Limb (tissue), 2 donors: ENCODE measurements at regions not wholly inside any gene's neighbourhood (a gene's known extent, or its start where the extent isn't known, plus 50 kb on each side); places are given as distances from the start of the nearest gene placed in this dataset.
"Not testable (repeated sequence)": the region's sequence is repeated elsewhere in the genome, so short reads cannot be mapped to it uniquely, and the experiment has no call there.

Source experiments
- DNase-seq, 2 donors: peaks; one replicate each; pipeline ENCODE4 v3.0.0-alpha.2; 2016; ENCODE audit errors: extremely low spot score in 2 of 2

GRCh38 chr6:112640891-112641290 is 293.8 kb downstream of the RFPL4B start:
- DNase-seq = no peak

- DNase-seq = no peak
These were observed 302.7 kb downstream of the RFPL4B start for GRCh38 chr6:112649853-112650252.

- no peak for DNase-seq
These were observed 304.1 kb downstream of the RFPL4B start for GRCh38 chr6:112651239-112651638.

- no peak for DNase-seq
These were observed 312.8 kb downstream of the RFPL4B start for GRCh38 chr6:112659912-112660311.

- no peak for DNase-seq
These were observed 313.5 kb downstream of the RFPL4B start for GRCh38 chr6:112660626-112661025.

GRCh38 chr6:112663698-112664097 is 316.6 kb downstream of the RFPL4B start:
- DNase-seq = no peak

- DNase-seq = no peak
These were observed 318.0 kb downstream of the RFPL4B start for GRCh38 chr6:112665114-112665513.

- DNase-seq = no peak
These were observed 318.7 kb downstream of the RFPL4B start for GRCh38 chr6:112665815-112666214.

GRCh38 chr6:112667427-112667826 is 320.3 kb downstream of the RFPL4B start:
- no peak for DNase-seq

- DNase-seq = no peak
These were observed 333.0 kb downstream of the RFPL4B start for GRCh38 chr6:112680091-112680490.

GRCh38 chr6:112682071-112682470 is 334.9 kb downstream of the RFPL4B start:
- DNase-seq = no peak

- DNase-seq = no peak
These were observed 336.0 kb downstream of the RFPL4B start for GRCh38 chr6:112683106-112683505.

GRCh38 chr6:112683926-112684325 is 336.8 kb downstream of the RFPL4B start:
- peak in 1 of 2 donors; percentile 63 for DNase-seq

- DNase-seq = not testable (repeated sequence)
These were observed 338.5 kb downstream of the RFPL4B start for GRCh38 chr6:112685521-112686220.

GRCh38 chr6:112688487-112689165 is 341.5 kb downstream of the RFPL4B start:
- peak in 1 of 2 donors; percentile 38 for DNase-seq

GRCh38 chr6:112689183-112689858 is 342.2 kb downstream of the RFPL4B start:
- not testable (repeated sequence) for DNase-seq

GRCh38 chr6:112690497-112691202 is 343.5 kb downstream of the RFPL4B start:
- DNase-seq = peak in 1 of 2 donors; percentile 71

GRCh38 chr6:112691289-112691688 is 344.2 kb downstream of the RFPL4B start:
- DNase-seq = peak in 1 of 2 donors; percentile 43

GRCh38 chr6:112695001-112695400 is 347.9 kb downstream of the RFPL4B start:
- DNase-seq = no peak

GRCh38 chr6:112697265-112697664 is 350.1 kb downstream of the RFPL4B start:
- DNase-seq = no peak

GRCh38 chr6:112701201-112701600 is 354.1 kb downstream of the RFPL4B start:
- peak; percentile 75 to 86 for DNase-seq

- DNase-seq = no peak
These were observed 363.6 kb downstream of the RFPL4B start for GRCh38 chr6:112710710-112711109.
